Body of pancreas (tissue), 4 donors: ENCODE measurements at regions not wholly inside any gene's neighbourhood (a gene's known extent, or its start where the extent isn't known, plus 50 kb on each side); places are given as distances from the start of the nearest gene placed in this dataset.

Experiments used
- CTCF ChIP-seq, 7 experiments: fragments of 450-650 bp in 4 of 7; fragments of 200-600 bp in 3 of 7; sonication (generic) in 3 of 7; IDR thresholded peaks; one replicate each; pipeline ENCODE4 v1.5.1; 2016 to 2019; ENCODE audit warnings: antibody characterized with exemption in 7 of 7
- POLR2A ChIP-seq, 3 donors: fragments of 450-650 bp; IDR thresholded peaks; one replicate each; pipeline ENCODE4 v1.6.1; 2016; ENCODE audit warnings: antibody characterized with exemption in 3 of 3, mild to moderate bottlenecking in 2 of 3

- no peak for TF ChIP-seq CTCF (IDR thresholded peaks at IDR 0.05)
- no peak for TF ChIP-seq POLR2A (IDR thresholded peaks at IDR 0.05)
These were observed 350.3 kb upstream of the POT1 start for GRCh38 chr7:125279961-125280360.
